Ovary (tissue), 7 donors: ENCODE measurements at regions not wholly inside any gene's neighbourhood (a gene's known extent, or its start where the extent isn't known, plus 50 kb on each side); places are given as distances from the start of the nearest gene placed in this dataset.

ENCODE experiments used
- DNase-seq, 5 donors: peaks; one replicate each; pipeline ENCODE4 v3.0.0-alpha.2; 2019 to 2020
- H3K27ac ChIP-seq, 2 donors: fragments of 200-600 bp; one replicate each; pipeline versions ENCODE4 v1.5.1 to v1.8.0; 2019 to 2022
- H3K27me3 ChIP-seq: fragments of 200-600 bp; one replicate; pipeline ENCODE4 v1.8.0; 2022
- H3K36me3 ChIP-seq: fragments of 200-600 bp; sonication (generic); one replicate; pipeline ENCODE4 v1.5.1; 2019
- H3K4me1 ChIP-seq: one replicate; pipeline ENCODE4 v1.8.1; 2013; ENCODE audit warnings: mild to moderate bottlenecking, moderate library complexity; ENCODE audit not compliant: insufficient read depth
- H3K4me3 ChIP-seq: fragments of 200-600 bp; sonication (generic); one replicate; pipeline ENCODE4 v1.5.1; 2017
- H3K9me3 ChIP-seq, 2 donors: fragments of 200-600 bp in 1 of 2; sonication (generic) in 1 of 2; one replicate each; pipeline versions ENCODE4 v1.5.1 to v1.8.1; 2013 to 2019; ENCODE audit warnings: mild to moderate bottlenecking in 1 of 2, moderate library complexity in 1 of 2
- EP300 ChIP-seq: sonication (generic); formaldehyde crosslinking; IDR thresholded peaks from one replicate; pipeline ENCODE4 v1.6.1; 2017; ENCODE audit warnings: antibody characterized with exemption
- POLR2A ChIP-seq: fragments of 450-650 bp; IDR thresholded peaks from one replicate; pipeline ENCODE4 v1.6.1; 2017; ENCODE audit warnings: antibody characterized with exemption, mild to moderate bottlenecking, moderate library complexity
- WGBS, 3 donors: extraction: QIAGEN DNeasy Blood & Tissue Kit in 1 of 3; methylation state at CpG; one replicate each; pipeline versions ENCODE4 v1.1.5 to v1.1.7; 2013 to 2017; 5-methylcytosine and 5-hydroxymethylcytosine counted together
- intact Hi-C, 4 donors: fragments of 100-400 bp; cut with DNase I; formaldehyde crosslinking; loops; one replicate each; pipeline versions ENCODE4 v1.11.0 to v1.15.1; 2022 to 2023
- TF ChIP-seq, protein P1 (sequence below), 3 donors: fragments of 450-650 bp in 2 of 3; fragments of 200-600 bp in 1 of 3; IDR thresholded peaks; one replicate each; pipeline versions ENCODE4 v1.5.1 to v1.8.0; 2016 to 2022; ENCODE audit warnings: antibody characterized with exemption in 3 of 3, mild to moderate bottlenecking in 1 of 3
- donor health status: DM: no; HTN: no; CAD: no; lungs with moderate emphysema.
- donor health status: DM: no; HTN: no; CAD: no.
- donor health status: Bipolar disorder and iron deficiency.
- donor health status: DM: no; HTN: no; CAD: no.
- donor health status: DM: yes; HTN: yes; CAD: no.

GRCh38 chr1:10901091-10901890 is 104.8 kb upstream of the CASZ1 start:
- 57 to 70% (median 62%) methylated on average over 29 of the region's 29 CpGs for WGBS, 3 donors
- TF ChIP-seq POLR2A (no peak), EP300 (no peak)
- TF ChIP-seq, protein P1, sequence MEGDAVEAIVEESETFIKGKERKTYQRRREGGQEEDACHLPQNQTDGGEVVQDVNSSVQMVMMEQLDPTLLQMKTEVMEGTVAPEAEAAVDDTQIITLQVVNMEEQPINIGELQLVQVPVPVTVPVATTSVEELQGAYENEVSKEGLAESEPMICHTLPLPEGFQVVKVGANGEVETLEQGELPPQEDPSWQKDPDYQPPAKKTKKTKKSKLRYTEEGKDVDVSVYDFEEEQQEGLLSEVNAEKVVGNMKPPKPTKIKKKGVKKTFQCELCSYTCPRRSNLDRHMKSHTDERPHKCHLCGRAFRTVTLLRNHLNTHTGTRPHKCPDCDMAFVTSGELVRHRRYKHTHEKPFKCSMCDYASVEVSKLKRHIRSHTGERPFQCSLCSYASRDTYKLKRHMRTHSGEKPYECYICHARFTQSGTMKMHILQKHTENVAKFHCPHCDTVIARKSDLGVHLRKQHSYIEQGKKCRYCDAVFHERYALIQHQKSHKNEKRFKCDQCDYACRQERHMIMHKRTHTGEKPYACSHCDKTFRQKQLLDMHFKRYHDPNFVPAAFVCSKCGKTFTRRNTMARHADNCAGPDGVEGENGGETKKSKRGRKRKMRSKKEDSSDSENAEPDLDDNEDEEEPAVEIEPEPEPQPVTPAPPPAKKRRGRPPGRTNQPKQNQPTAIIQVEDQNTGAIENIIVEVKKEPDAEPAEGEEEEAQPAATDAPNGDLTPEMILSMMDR (IDR thresholded peaks at IDR 0.05): no peak
- H3K27ac ChIP-seq: no peak overlapping the region
- no peak for DNase-seq
- H3K27me3 ChIP-seq: no peaks in the 10 kb centered on the region
- peaks cover 4% of the 10 kb centered on the region for H3K4me1 ChIP-seq
- no peaks in the 10 kb centered on the region for H3K9me3 ChIP-seq
- no peak overlapping the region for H3K4me3 ChIP-seq
- intact Hi-C loops: no loop called here
- no peaks in the 10 kb centered on the region for H3K36me3 ChIP-seq

GRCh38 chr1:10901891-10902805 is 105.7 kb upstream of the CASZ1 start:
- TF ChIP-seq, protein P1 (IDR thresholded peaks at IDR 0.05): no peak
- TF ChIP-seq EP300: no peak
- TF ChIP-seq POLR2A: no peak
- H3K4me1 ChIP-seq: peaks cover 4% of the 10 kb centered on the region
- H3K27me3 ChIP-seq: no peaks in the 10 kb centered on the region
- no peaks in the 10 kb centered on the region for H3K36me3 ChIP-seq
- intact Hi-C loops: no loop called here
- H3K27ac ChIP-seq: no peak overlapping the region
- no peak overlapping the region for H3K4me3 ChIP-seq
- DNase-seq: no peak
- WGBS, 3 donors: 86 to 90% (median 90%) methylated on average over 17 to 18 of the region's 18 CpGs
- H3K9me3 ChIP-seq: no peaks in the 10 kb centered on the region

DNA sequence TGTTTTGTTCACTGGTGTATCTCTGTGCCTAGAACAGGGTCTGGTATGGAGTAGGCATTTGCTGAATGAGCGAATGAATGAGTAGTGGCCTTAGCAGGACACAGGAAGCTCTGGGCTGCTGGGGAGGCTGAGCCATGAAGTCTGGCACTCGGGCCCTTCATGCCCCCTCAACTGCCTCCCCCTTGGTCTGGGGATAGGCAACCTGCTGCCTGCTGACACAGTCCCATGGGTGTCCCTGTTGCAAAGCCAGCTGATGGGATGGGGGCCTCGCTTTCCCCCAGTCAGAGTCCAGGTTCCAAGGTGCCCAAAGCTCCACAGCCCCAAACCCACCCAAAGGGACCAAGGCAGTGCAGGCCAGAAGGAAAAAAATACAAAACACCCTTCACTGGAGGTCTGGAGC is 107.0 kb upstream of the CASZ1 start:
- DNase-seq: no peak
- no peak overlapping the region for H3K27ac ChIP-seq
- 74 to 91% (median 78%) methylated on average over 3 of the region's 3 CpGs for whole genome bisulfite sequencing, 3 donors
- no peaks in the 10 kb centered on the region for H3K9me3 ChIP-seq
- intact Hi-C loops: no loop called here
- H3K4me1 ChIP-seq: peaks cover 4% of the 10 kb centered on the region
- H3K27me3 ChIP-seq: no peaks in the 10 kb centered on the region
- TF ChIP-seq, protein P1 (IDR thresholded peaks at IDR 0.05): no peak
- TF ChIP-seq EP300: no peak
- TF ChIP-seq POLR2A: no peak
- no peaks in the 10 kb centered on the region for H3K36me3 ChIP-seq
- no peak overlapping the region for H3K4me3 ChIP-seq

GRCh38 chr1:10903821-10904220 is 107.4 kb upstream of the CASZ1 start:
- DNase-seq: no peak
- H3K36me3 ChIP-seq: no peaks in the 10 kb centered on the region
- intact Hi-C loops: no loop called here
- no peaks in the 10 kb centered on the region for H3K27me3 ChIP-seq
- no peak overlapping the region for H3K4me3 ChIP-seq
- WGBS, 3 donors: 80 to 93% (median 85%) methylated on average over 9 of the region's 9 CpGs
- no peaks in the 10 kb centered on the region for H3K9me3 ChIP-seq
- H3K27ac ChIP-seq: no peak overlapping the region
- TF ChIP-seq, protein P1 (IDR thresholded peaks at IDR 0.05): no peak
- TF ChIP-seq POLR2A (no peak), EP300 (no peak)
- H3K4me1 ChIP-seq: peaks cover 4% of the 10 kb centered on the region
